Pancreas (tissue), 10 donors: ENCODE measurements at regions not wholly inside any gene's neighbourhood (a gene's known extent, or its start where the extent isn't known, plus 50 kb on each side); places are given as distances from the start of the nearest gene placed in this dataset.

ENCODE experiments used
- ATAC-seq, 4 donors: fragments of 200-7000 bp; cut with Tn5 transposase; one replicate each; pipeline versions ENCODE4 v1.8.0 to v1.9.1; 2020; ENCODE audit warnings: mild to moderate bottlenecking in 4 of 4, moderate library complexity in 4 of 4
- DNase-seq, 6 donors: peaks; one replicate each; pipeline ENCODE4 v3.0.0-alpha.2; 2020
- FAIRE-seq: peaks from 2 replicates; lab custom pipeline; 2012; peaks lifted over from hg19 to GRCh38; lab: Jason Lieb, UNC
- H3K27ac ChIP-seq, 4 donors: fragments of 200-600 bp; sonication (generic); 1 replicate in 3 of 4; 2 replicates in 1 of 4; pipeline versions ENCODE4 v1.5.0 to v1.8.0; 2020
- H3K27me3 ChIP-seq, 4 donors: fragments of 200-600 bp; one replicate each; pipeline ENCODE4 v1.8.0; 2021
- H3K36me3 ChIP-seq, 3 donors: fragments of 200-600 bp; sonication (generic) in 1 of 3; one replicate each; pipeline versions ENCODE4 v1.5.0 to v1.8.0; 2020 to 2021
- H3K4me1 ChIP-seq, 3 donors: fragments of 200-600 bp; one replicate each; pipeline ENCODE4 v1.8.0; 2021
- H3K4me3 ChIP-seq, 4 donors: fragments of 200-600 bp; sonication (generic) in 2 of 4; one replicate each; pipeline versions ENCODE4 v1.5.0 to v1.8.0; 2020 to 2021
- H3K9me3 ChIP-seq, 4 donors: fragments of 200-600 bp; one replicate each; pipeline ENCODE4 v1.8.0; 2021
- WGBS, 2 donors: extraction: QIAGEN DNeasy Blood & Tissue Kit; methylation state at CpG; one replicate each; pipeline ENCODE4 v1.1.7; 2013; 5-methylcytosine and 5-hydroxymethylcytosine counted together
- intact Hi-C, 3 donors: fragments of 100-400 bp; cut with DNase I; formaldehyde crosslinking; loops; one replicate each; pipeline versions ENCODE4 v1.11.1 to v1.14.2; 2022
- TF ChIP-seq, protein P1 (sequence below), 4 donors: fragments of 200-600 bp; sonication (generic) in 3 of 4; IDR thresholded peaks; one replicate each; pipeline versions ENCODE4 v1.5.0 to v1.8.0; 2021; ENCODE audit warnings: antibody characterized with exemption in 4 of 4
- donor health status: healthy with polysubstance abuse.
- donor health status: DM: no; HTN: no; CAD: no; lungs with moderate emphysema.
- donor health status: DM: no; HTN: no; CAD: no.
- donor health status: control.
- donor health status: control.
- donor health status: Bipolar disorder and iron deficiency.
- donor health status: DM: yes; HTN: yes; CAD: no.
- donor health status: DM: no; HTN: no; CAD: no.
- donor health status: DM: no; HTN: no; CAD: no.
- donor health status: DM: yes; HTN: yes; CAD: no.

DNA sequence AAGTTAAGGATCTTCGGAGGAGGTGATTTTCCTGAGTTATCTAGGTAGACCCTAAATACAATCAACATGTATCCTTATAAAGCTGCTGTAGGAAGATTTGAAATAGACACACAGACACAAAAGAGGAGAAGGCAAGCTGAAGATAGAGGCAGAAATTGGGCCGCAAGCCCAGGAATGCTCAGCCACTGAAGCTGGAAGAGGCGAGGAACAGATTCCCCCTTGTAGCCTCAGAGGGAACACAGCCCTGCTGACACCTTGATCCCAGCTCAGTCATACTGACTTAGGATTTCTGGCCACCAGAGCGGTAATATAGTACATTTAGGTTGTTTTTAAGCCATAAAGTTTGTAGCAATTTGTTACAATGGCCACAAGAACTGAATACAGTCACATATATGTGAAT, 90.9 kb downstream of the ETAA1 start:
- intact Hi-C loops: no loop called here
- Histone ChIP-seq H3K4me1 (peaks cover 0 to 4% (median 0%) of the 10 kb centered on the region in 3 donors), H3K27ac (no peak overlapping the region), H3K27me3 (no peaks in the 10 kb centered on the region), H3K36me3 (no peaks in the 10 kb centered on the region), H3K9me3 (no peaks in the 10 kb centered on the region), H3K4me3 (no peak overlapping the region)
- DNase-seq (no peak), FAIRE-seq (no peak), ATAC-seq (no peak)
- TF ChIP-seq, protein P1, sequence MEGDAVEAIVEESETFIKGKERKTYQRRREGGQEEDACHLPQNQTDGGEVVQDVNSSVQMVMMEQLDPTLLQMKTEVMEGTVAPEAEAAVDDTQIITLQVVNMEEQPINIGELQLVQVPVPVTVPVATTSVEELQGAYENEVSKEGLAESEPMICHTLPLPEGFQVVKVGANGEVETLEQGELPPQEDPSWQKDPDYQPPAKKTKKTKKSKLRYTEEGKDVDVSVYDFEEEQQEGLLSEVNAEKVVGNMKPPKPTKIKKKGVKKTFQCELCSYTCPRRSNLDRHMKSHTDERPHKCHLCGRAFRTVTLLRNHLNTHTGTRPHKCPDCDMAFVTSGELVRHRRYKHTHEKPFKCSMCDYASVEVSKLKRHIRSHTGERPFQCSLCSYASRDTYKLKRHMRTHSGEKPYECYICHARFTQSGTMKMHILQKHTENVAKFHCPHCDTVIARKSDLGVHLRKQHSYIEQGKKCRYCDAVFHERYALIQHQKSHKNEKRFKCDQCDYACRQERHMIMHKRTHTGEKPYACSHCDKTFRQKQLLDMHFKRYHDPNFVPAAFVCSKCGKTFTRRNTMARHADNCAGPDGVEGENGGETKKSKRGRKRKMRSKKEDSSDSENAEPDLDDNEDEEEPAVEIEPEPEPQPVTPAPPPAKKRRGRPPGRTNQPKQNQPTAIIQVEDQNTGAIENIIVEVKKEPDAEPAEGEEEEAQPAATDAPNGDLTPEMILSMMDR (IDR thresholded peaks at IDR 0.05): no peak
- 96% methylated on average over 4 of the region's 4 CpGs for WGBS, 2 donors

DNA sequence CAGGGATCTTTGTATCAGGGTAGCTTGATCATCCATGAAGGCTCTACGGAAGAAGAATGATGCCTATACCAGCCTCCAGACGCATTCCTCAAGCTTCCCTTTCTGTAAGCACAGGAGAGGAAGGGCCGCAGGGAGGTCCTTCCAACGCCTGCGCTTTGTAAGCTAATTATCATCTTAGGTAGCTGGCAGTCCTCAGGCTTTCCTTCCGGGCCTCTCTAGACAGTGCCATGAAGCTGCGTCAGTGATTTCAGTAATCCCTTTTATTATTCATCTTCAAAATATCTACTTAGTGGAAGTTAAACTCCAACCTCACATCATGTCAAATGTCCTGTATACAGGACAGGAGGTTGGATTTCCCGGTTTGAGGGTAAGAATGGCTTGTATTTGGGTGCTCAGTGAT, 92.3 kb downstream of the ETAA1 start:
- no peak for FAIRE-seq
- intact Hi-C loops: no loop called here
- no peak for ATAC-seq
- Histone ChIP-seq H3K9me3 (no peaks in the 10 kb centered on the region), H3K27ac (no peak overlapping the region), H3K36me3 (no peaks in the 10 kb centered on the region), H3K27me3 (no peaks in the 10 kb centered on the region), H3K4me3 (no peak overlapping the region), H3K4me1 (peaks cover 0 to 4% (median 0%) of the 10 kb centered on the region in 3 donors)
- no peak for DNase-seq
- WGBS, 2 donors: 83 to 84% methylated on average over 8 of the region's 8 CpGs
- TF ChIP-seq, protein P1 (IDR thresholded peaks at IDR 0.05): no peak

DNA sequence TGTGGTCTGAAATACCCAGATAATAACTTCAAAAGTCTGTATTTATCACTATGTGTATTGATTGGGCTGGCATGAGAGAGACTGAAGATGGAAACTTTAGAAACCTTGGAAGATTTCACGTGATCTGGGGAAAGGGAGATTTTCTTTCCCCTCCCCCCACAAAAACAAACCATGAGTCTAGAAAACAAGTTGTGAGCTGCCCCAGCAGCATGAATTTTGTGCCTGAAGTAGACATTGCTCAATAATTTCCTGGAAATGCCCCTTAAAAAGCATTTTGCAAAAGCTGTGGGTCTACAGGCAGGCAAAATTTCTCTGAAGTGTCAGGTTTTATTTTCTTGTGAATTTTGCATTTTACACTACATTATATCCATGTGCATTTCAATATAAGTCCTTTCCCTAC, 101.8 kb downstream of the ETAA1 start:
- peaks cover 0 to 3% (median 0%) of the 10 kb centered on the region in 3 donors for H3K4me1 ChIP-seq
- WGBS, 2 donors: 21 to 27% methylated on average over 1 of the region's 1 CpG
- H3K36me3 ChIP-seq: no peaks in the 10 kb centered on the region
- no peak for FAIRE-seq
- no peak for DNase-seq
- intact Hi-C loops: no loop called here
- H3K27me3 ChIP-seq: no peaks in the 10 kb centered on the region
- H3K4me3 ChIP-seq: no peak overlapping the region
- TF ChIP-seq, protein P1 (IDR thresholded peaks at IDR 0.05): no peak
- no peaks in the 10 kb centered on the region for H3K9me3 ChIP-seq
- ATAC-seq: no peak
- H3K27ac ChIP-seq: no peak overlapping the region

DNA sequence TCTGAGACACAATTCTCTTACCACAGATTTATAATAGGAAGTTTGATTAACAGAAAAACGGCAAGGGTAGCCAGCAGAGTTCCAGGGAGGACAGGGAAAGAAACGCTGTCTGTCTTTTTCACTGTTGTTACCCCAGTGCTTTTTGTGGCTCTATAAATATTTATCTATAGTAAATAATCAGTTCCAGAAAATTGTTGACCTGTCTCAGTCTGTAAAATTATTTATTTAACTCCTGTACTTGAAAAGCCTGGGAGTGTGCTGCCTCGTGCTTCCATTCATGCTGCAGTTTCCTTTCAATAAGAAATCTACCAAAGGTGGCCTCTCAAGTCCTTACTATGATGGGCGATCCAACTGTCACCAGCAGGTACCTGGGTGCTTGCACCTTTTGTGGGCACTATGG, 102.9 kb downstream of the ETAA1 start:
- Histone ChIP-seq H3K4me3 (no peak overlapping the region), H3K27me3 (no peaks in the 10 kb centered on the region), H3K27ac (no peak overlapping the region), H3K36me3 (no peaks in the 10 kb centered on the region), H3K9me3 (no peaks in the 10 kb centered on the region), H3K4me1 (peaks cover 0 to 3% (median 0%) of the 10 kb centered on the region in 3 donors)
- FAIRE-seq (no peak), DNase-seq (no peak), ATAC-seq (peak in 1 of 4 donors; percentile 26)
- TF ChIP-seq, protein P1 (IDR thresholded peaks at IDR 0.05): no peak
- 33 to 34% methylated on average over 4 of the region's 4 CpGs for WGBS, 2 donors
- intact Hi-C loops: no loop called here

DNA sequence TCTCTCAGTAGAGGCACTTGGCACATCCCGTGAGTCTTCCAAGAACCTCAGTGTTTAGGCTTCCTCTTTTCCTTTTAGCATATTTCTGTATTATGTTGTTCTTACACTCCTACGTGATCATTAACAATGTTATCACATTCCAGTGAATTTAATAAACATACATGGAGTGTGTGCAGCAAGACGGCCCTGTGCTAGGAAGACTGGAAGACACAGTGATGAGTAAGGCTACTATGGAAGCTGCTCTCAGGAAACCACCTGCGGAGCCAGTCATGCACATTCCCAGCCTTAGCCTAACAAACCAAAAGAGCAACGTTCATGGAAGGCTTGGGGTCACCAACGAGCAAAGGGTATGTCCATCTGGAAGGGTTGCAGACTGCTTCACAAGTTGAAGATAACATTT, 103.4 kb downstream of the ETAA1 start:
- H3K4me3 ChIP-seq: no peak overlapping the region
- no peaks in the 10 kb centered on the region for H3K36me3 ChIP-seq
- intact Hi-C loops: no loop called here
- ATAC-seq (no peak), FAIRE-seq (no peak), DNase-seq (no peak)
- H3K27ac ChIP-seq: no peak overlapping the region
- peaks cover 0 to 3% (median 0%) of the 10 kb centered on the region in 3 donors for H3K4me1 ChIP-seq
- H3K27me3 ChIP-seq: no peaks in the 10 kb centered on the region
- no peaks in the 10 kb centered on the region for H3K9me3 ChIP-seq
- 80 to 81% methylated on average over 6 of the region's 6 CpGs for WGBS, 2 donors
- TF ChIP-seq, protein P1 (IDR thresholded peaks at IDR 0.05): no peak
